GM12878 (cell line): ENCODE measurements at regions not wholly inside any gene's neighbourhood (a gene's known extent, or its start where the extent isn't known, plus 50 kb on each side); places are given as distances from the start of the nearest gene placed in this dataset.

Experiments
- CHD1 ChIP-seq: IDR thresholded peaks from 2 replicates; pipeline ENCODE4 v1.6.1; 2012; ENCODE audit warnings: low read depth, low read length, improper control_type of control experiment
- EZH2 ChIP-seq: IDR thresholded peaks from 2 replicates; pipeline ENCODE4 v1.6.1; 2012; ENCODE audit warnings: low read depth, mild to moderate bottlenecking, control low read depth, inconsistent platforms, low read length, borderline replicate concordance; ENCODE audit not compliant: control insufficient read depth
- HDAC6 ChIP-seq: fragments of 200-600 bp; sonication (generic); IDR thresholded peaks from one replicate; pipeline ENCODE4 v1.8.0; 2017; ENCODE audit warnings: antibody characterized with exemption; ENCODE audit not compliant: unreplicated experiment
- NFXL1 ChIP-seq: fragments of 450-650 bp; IDR thresholded peaks from 2 replicates; pipeline ENCODE4 v1.6.1; 2017; ENCODE audit warnings: antibody characterized with exemption, mild to moderate bottlenecking, borderline replicate concordance
- NR2C2 ChIP-seq: IDR thresholded peaks from 2 replicates; pipeline ENCODE4 v1.6.1; 2011; ENCODE audit warnings: borderline replicate concordance, low read depth; ENCODE audit not compliant: control insufficient read depth, insufficient read length
- RCOR1 ChIP-seq: conservative IDR thresholded peaks from 2 replicates; pipeline ENCODE4 v1.6.1; 2012; ENCODE audit warnings: low read depth, low read length, improper control_type of control experiment
- SMC3 ChIP-seq: IDR thresholded peaks from 2 replicates; pipeline ENCODE4 v1.6.1; 2011; ENCODE audit warnings: low read length, improper control_type of control experiment, borderline replicate concordance
- ZNF217 ChIP-seq: fragments of 450-650 bp; IDR thresholded peaks from 2 replicates; pipeline ENCODE4 v1.6.1; 2017; ENCODE audit warnings: antibody characterized with exemption, mild to moderate bottlenecking
- ZSCAN29 ChIP-seq: fragments of 450-650 bp; IDR thresholded peaks from 2 replicates; pipeline ENCODE4 v1.6.1; 2017; ENCODE audit warnings: mild to moderate bottlenecking, moderate library complexity

DNA sequence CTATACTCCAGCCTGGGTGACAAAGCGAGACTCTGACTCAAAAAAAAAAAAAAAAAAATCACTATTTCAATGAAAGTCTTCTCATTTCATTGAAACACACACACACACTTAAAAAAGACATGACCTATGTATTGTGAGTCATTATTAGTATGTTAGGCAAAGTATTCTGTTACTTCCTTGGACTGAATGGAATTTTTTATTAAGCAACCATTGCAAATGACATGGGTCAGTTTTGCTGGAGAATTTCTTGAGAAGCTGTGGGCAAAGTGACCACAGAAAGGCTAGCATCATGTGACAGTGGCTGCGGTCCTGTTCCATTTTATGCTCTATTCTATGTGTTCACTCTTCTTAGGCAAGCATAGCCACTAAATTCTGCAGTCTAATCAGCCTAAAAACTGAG is 695.7 kb downstream of the TDRD15 start:
- no peak for TF ChIP-seq NR2C2
- no peak for TF ChIP-seq ZSCAN29
- TF ChIP-seq HDAC6, result no peak
- TF ChIP-seq SMC3, result no peak
- TF ChIP-seq ZNF217, result no peak
- no peak for TF ChIP-seq NFXL1
- TF ChIP-seq RCOR1, result no peak
- no peak for TF ChIP-seq CHD1
- TF ChIP-seq EZH2, result no peak
